H1 (cell line): ENCODE measurements at regions not wholly inside any gene's neighbourhood (a gene's known extent, or its start where the extent isn't known, plus 50 kb on each side); places are given as distances from the start of the nearest gene placed in this dataset.

Experiments used
- CTCF ChIA-PET: fragments of 300-600 bp; sonication (Branson Sonifier 250); formaldehyde crosslinking; loops from one replicate; lab custom pipeline; 2021; ENCODE audit not compliant: partially characterized antibody; lab: Charles Lee
- POLR2A ChIA-PET: fragments of 300-600 bp; sonication (Branson Sonifier 250); formaldehyde crosslinking; loops from one replicate; lab custom pipeline; 2021; ENCODE audit warnings: inconsistent platforms; ENCODE audit not compliant: partially characterized antibody; lab: Charles Lee
- DNase-seq, 2 experiments: peaks; one replicate each; pipeline versions ENCODE4 v3.0.0 to v3.0.0-alpha.2; 2010 to 2022; ENCODE audit warnings: low spot score in 2 of 2, low read depth in 1 of 2, mixed read lengths in 1 of 2
- FAIRE-seq: peaks from 2 replicates; lab custom pipeline; 2011; peaks lifted over from hg19 to GRCh38; lab: Jason Lieb, UNC
- H2AFZ ChIP-seq: 2 replicates; pipeline ENCODE4 v1.8.1; 2012; ENCODE audit warnings: low read length, inconsistent platforms
- H2AK5ac ChIP-seq: 2 replicates; pipeline ENCODE4 v1.6.1; 2013; ENCODE audit warnings: low read depth, low read length
- H2BK120ac ChIP-seq: replicated peaks from 2 replicates; pipeline ENCODE3; 2013; ENCODE audit warnings: low read depth, low read length, inconsistent platforms
- H2BK12ac ChIP-seq: 2 replicates; pipeline ENCODE4 v1.6.1; 2013; ENCODE audit warnings: low read depth, low read length
- H2BK15ac ChIP-seq: 2 replicates; pipeline ENCODE4 v1.6.1; 2013; ENCODE audit warnings: low read length
- H2BK20ac ChIP-seq: 2 replicates; pipeline ENCODE4 v1.6.1; 2013; ENCODE audit warnings: low read length
- H2BK5ac ChIP-seq: 2 replicates; pipeline ENCODE4 v1.6.1; 2013; ENCODE audit warnings: low read depth, low read length
- H3K14ac ChIP-seq: 2 replicates; pipeline ENCODE4 v1.6.1; 2013; ENCODE audit warnings: inconsistent platforms; ENCODE audit not compliant: insufficient read length
- H3K18ac ChIP-seq: 2 replicates; pipeline ENCODE4 v1.6.1; 2013; ENCODE audit warnings: low read length; ENCODE audit errors: extremely low read depth
- H3K23ac ChIP-seq: 2 replicates; pipeline ENCODE4 v1.6.1; 2013; ENCODE audit warnings: inconsistent platforms; ENCODE audit not compliant: insufficient read length
- H3K23me2 ChIP-seq: 2 replicates; pipeline ENCODE4 v1.6.1; 2013; ENCODE audit warnings: low read depth, low read length
- H3K27ac ChIP-seq: 2 replicates; pipeline ENCODE4 v1.6.1; 2011; ENCODE audit warnings: low read depth, low read length, inconsistent platforms
- H3K27me3 ChIP-seq, 4 experiments: replicated peaks in 1 of 4; 1 replicate in 1 of 4; 2 replicates in 3 of 4; pipeline versions ENCODE4 v1.6.1 to v1.8.1; 2011 to 2013; ENCODE audit warnings: low read length in 3 of 4, mild to moderate bottlenecking in 3 of 4, inconsistent platforms in 2 of 4, mixed read lengths in 2 of 4, moderate library complexity in 1 of 4; ENCODE audit not compliant: control insufficient read depth in 3 of 4, insufficient read depth in 3 of 4; ENCODE audit errors: extremely low read depth in 1 of 4
- H3K36me3 ChIP-seq, 4 experiments: 2 replicates each; pipeline versions ENCODE4 v1.6.1 to v1.8.1; 2011 to 2013; ENCODE audit warnings: mild to moderate bottlenecking in 4 of 4, low read length in 3 of 4, moderate library complexity in 2 of 4, control low read depth in 1 of 4, inconsistent platforms in 1 of 4; ENCODE audit not compliant: insufficient read depth in 4 of 4, control insufficient read depth in 2 of 4
- H3K4ac ChIP-seq: replicated peaks from 2 replicates; pipeline ENCODE3; 2013; ENCODE audit warnings: low read length, low read depth, mixed read lengths, inconsistent platforms; ENCODE audit not compliant: insufficient read length
- H3K4me1 ChIP-seq, 4 experiments: replicated peaks in 1 of 4; 1 replicate in 1 of 4; 2 replicates in 3 of 4; pipeline versions ENCODE4 v1.6.1 to v1.8.1; 2011 to 2013; ENCODE audit warnings: low read length in 3 of 4, inconsistent platforms in 2 of 4, mixed read lengths in 1 of 4; ENCODE audit not compliant: insufficient read depth in 4 of 4, control insufficient read depth in 3 of 4
- H3K4me2 ChIP-seq, 2 experiments: 2 replicates each; pipeline versions ENCODE4 v1.6.1 to v1.8.1; 2011 to 2013; ENCODE audit warnings: low read depth in 2 of 2, low read length in 2 of 2, control low read depth in 1 of 2, inconsistent platforms in 1 of 2, mild to moderate bottlenecking in 1 of 2; ENCODE audit not compliant: insufficient read depth in 1 of 2
- H3K4me3 ChIP-seq, 4 experiments: fragments of 200-600, 300-600 bp in 1 of 4; sonication (generic), shearing (Covaris generic), sonication (Bioruptor Twin) in 1 of 4; 2 replicates each; pipeline versions ENCODE4 v1.5.1 to v1.8.1; 2011 to 2016; ENCODE audit warnings: low read length in 4 of 4, low read depth in 3 of 4, control low read depth in 2 of 4, inconsistent platforms in 2 of 4, mild to moderate bottlenecking in 2 of 4, mixed read lengths in 1 of 4, moderate library complexity in 1 of 4; ENCODE audit not compliant: insufficient read depth in 2 of 4; ENCODE audit errors: extremely low read depth in 1 of 4
- H3K56ac ChIP-seq: replicated peaks from 2 replicates; pipeline ENCODE3; 2013; ENCODE audit warnings: low read depth, mild to moderate bottlenecking, mixed read lengths, low read length, inconsistent platforms; ENCODE audit not compliant: insufficient read length
- H3K79me1 ChIP-seq: 2 replicates; pipeline ENCODE4 v1.6.1; 2013; ENCODE audit warnings: low read depth, low read length, control low read depth
- H3K79me2 ChIP-seq, 2 experiments: 2 replicates each; pipeline versions ENCODE4 v1.6.1 to v1.8.1; 2012 to 2013; ENCODE audit warnings: low read length in 2 of 2, mild to moderate bottlenecking in 2 of 2, inconsistent platforms in 1 of 2; ENCODE audit not compliant: insufficient read depth in 2 of 2, control insufficient read depth in 1 of 2
- H3K9ac ChIP-seq, 4 experiments: replicated peaks in 1 of 4; 1 replicate in 1 of 4; 2 replicates in 3 of 4; pipeline versions ENCODE4 v1.6.1 to v1.8.1; 2011 to 2013; ENCODE audit warnings: low read depth in 3 of 4, low read length in 3 of 4, control low read depth in 2 of 4, mild to moderate bottlenecking in 2 of 4, moderate library complexity in 2 of 4, inconsistent platforms in 1 of 4; ENCODE audit errors: extremely low read depth in 1 of 4
- H3K9me3 ChIP-seq, 2 experiments: 2 replicates each; pipeline versions ENCODE4 v1.6.1 to v1.8.1; 2012 to 2013; ENCODE audit warnings: mild to moderate bottlenecking in 2 of 2, moderate library complexity in 2 of 2, control low read depth in 1 of 2, inconsistent platforms in 1 of 2, low read depth in 1 of 2, low read length in 1 of 2, mixed read lengths in 1 of 2; ENCODE audit not compliant: insufficient read depth in 2 of 2
- H4K20me1 ChIP-seq, 2 experiments: replicated peaks in 1 of 2; 2 replicates each; pipeline versions ENCODE3 to v1.8.1; 2011 to 2013; ENCODE audit warnings: inconsistent platforms in 2 of 2, low read length in 2 of 2, mild to moderate bottlenecking in 1 of 2; ENCODE audit not compliant: insufficient read depth in 2 of 2, control insufficient read depth in 1 of 2
- H4K5ac ChIP-seq: 2 replicates; pipeline ENCODE4 v1.6.1; 2013; ENCODE audit warnings: low read length, low read depth, mixed read lengths, inconsistent platforms; ENCODE audit not compliant: insufficient read length
- H4K8ac ChIP-seq: 2 replicates; pipeline ENCODE4 v1.8.0; 2013; ENCODE audit warnings: mild to moderate bottlenecking, moderate library complexity, low read length, inconsistent platforms; ENCODE audit not compliant: insufficient read depth; ENCODE audit errors: extremely low read depth
- H4K91ac ChIP-seq: replicated peaks from 2 replicates; pipeline ENCODE3; 2013; ENCODE audit warnings: low read length, mixed read lengths, inconsistent platforms; ENCODE audit not compliant: insufficient read length
- BCL11A ChIP-seq, 2 experiments: IDR thresholded peaks; one replicate each; pipeline ENCODE4 v1.6.1; 2011; ENCODE audit warnings: low read depth in 2 of 2, low read length in 2 of 2, mild to moderate bottlenecking in 2 of 2
- EZH2 ChIP-seq: fragments of 200-600 bp; sonication (generic); IDR thresholded peaks from 2 replicates; pipeline ENCODE4 v1.7.1; 2012; ENCODE audit warnings: low read depth, mild to moderate bottlenecking, moderate library complexity, low read length, inconsistent platforms; ENCODE audit not compliant: severe bottlenecking
- GTF2F1 ChIP-seq: IDR thresholded peaks from 2 replicates; pipeline ENCODE4 v1.6.1; 2012; ENCODE audit warnings: low read depth, low read length, improper control_type of control experiment, borderline replicate concordance
- POLR2AphosphoS5 ChIP-seq: IDR thresholded peaks from 2 replicates; pipeline ENCODE4 v1.6.1; 2011; ENCODE audit warnings: low read depth, low read length
- RBBP5 ChIP-seq: IDR thresholded peaks from 2 replicates; pipeline ENCODE4 v1.7.1; 2012; ENCODE audit warnings: low read depth, mild to moderate bottlenecking, inconsistent platforms, low read length, moderate library complexity, borderline replicate concordance
- TBP ChIP-seq: IDR thresholded peaks from 2 replicates; pipeline ENCODE4 v1.6.1; 2011; ENCODE audit warnings: low read depth, low read length, improper control_type of control experiment
- WGBS, 2 experiments: shearing (Covaris generic) in 1 of 2; methylation state at CpG; one replicate each; pipeline versions ENCODE4 v1.1.6 to v1.1.7; 2013 to 2015; ENCODE audit warnings: low lambda C conversion rate in 2 of 2, mixed read lengths in 2 of 2, inconsistent platforms in 1 of 2, low coverage in 1 of 2, missing lambda C conversion rate in 1 of 2; ENCODE audit not compliant: insufficient replicate concordance in 2 of 2, insufficient coverage in 1 of 2, insufficient read length in 1 of 2; ENCODE audit errors: extremely low coverage in 1 of 2, missing lambda C conversion rate in 1 of 2; 5-methylcytosine and 5-hydroxymethylcytosine counted together

DNA sequence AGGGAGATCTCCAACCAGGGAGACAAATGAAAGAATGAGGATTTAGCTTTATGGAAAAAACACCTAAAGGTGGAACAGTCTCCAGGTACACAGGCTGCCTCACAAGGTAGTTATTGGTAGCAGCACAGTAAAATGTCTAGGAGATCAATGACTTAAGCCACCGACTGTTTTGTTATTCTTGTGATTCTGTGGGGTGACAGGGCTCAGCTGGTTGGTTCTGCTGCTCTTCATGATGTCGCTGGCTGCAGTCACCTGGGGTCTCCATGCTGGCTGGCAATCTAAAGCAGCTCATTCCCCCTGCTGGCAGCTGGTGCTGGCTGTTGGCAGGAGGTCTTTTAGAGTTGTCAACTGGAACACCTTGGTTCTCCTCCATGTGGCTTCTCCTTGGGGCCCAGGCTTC, 69.2 kb downstream of the FOXL1 start:
- no peak for FAIRE-seq
- DNase-seq, result no peak
- Histone ChIP-seq H3K23me2 (no peaks in the 10 kb centered on the region), H3K56ac (no peak overlapping the region), H3K9ac (no peak overlapping the region), H3K4me3 (no peak overlapping the region), H2BK12ac (no peak overlapping the region), H3K14ac (no peak overlapping the region), H4K91ac (no peak overlapping the region), H3K23ac (no peak overlapping the region), H2BK120ac (no peak overlapping the region), H3K36me3 (no peaks in the 10 kb centered on the region), H3K4me2 (no peak overlapping the region), H3K79me1 (no peaks in the 10 kb centered on the region), H4K20me1 (no peaks in the 10 kb centered on the region), H3K79me2 (no peaks in the 10 kb centered on the region), H4K5ac (no peak overlapping the region), H2AFZ (no peak overlapping the region), H2BK20ac (no peak overlapping the region), H2AK5ac (no peak overlapping the region), H4K8ac (no peak overlapping the region), H3K4me1 (no peaks in the 10 kb centered on the region), H3K4ac (no peak overlapping the region), H2BK5ac (no peak overlapping the region), H2BK15ac (no peak overlapping the region), H3K18ac (no peak overlapping the region), H3K27ac (no peak overlapping the region), H3K27me3 (no peaks in the 10 kb centered on the region; a peak in 1 of 7 replicates), H3K9me3 (peaks cover 0 to 8% of the 10 kb centered on the region in 2 experiments; a peak in 1 of 4 replicates)
- WGBS, 2 experiments, result 92% methylated on average over 2 of the region's 2 CpGs; no CpG with 5 or more reads in 1 of the 2 experiments
- CTCF ChIA-PET, result interaction anchor here (0.8 to 1.5 kb wide), 4 partner anchors 20 to 227 kb away, joined by 3 to 4 read pairs (median 4); no protein-coding TSS in a partner anchor
- TF ChIP-seq EZH2 (no peak), BCL11A (IDR thresholded peaks at IDR 0.05; ENCODE audit: low read depth in 2 of 2, low read length in 2 of 2) (no peak), RBBP5 (no peak), POLR2AphosphoS5 (no peak), GTF2F1 (no peak), TBP (no peak)
- POLR2A ChIA-PET, result no interaction called here
